HCEC 1CT (cell line): ENCODE measurements at regions not wholly inside any gene's neighbourhood (a gene's known extent, or its start where the extent isn't known, plus 50 kb on each side); places are given as distances from the start of the nearest gene placed in this dataset.

Source experiments
- DNase-seq: peaks from one replicate; pipeline ENCODE4 v3.0.0-alpha.2; 2017

DNA sequence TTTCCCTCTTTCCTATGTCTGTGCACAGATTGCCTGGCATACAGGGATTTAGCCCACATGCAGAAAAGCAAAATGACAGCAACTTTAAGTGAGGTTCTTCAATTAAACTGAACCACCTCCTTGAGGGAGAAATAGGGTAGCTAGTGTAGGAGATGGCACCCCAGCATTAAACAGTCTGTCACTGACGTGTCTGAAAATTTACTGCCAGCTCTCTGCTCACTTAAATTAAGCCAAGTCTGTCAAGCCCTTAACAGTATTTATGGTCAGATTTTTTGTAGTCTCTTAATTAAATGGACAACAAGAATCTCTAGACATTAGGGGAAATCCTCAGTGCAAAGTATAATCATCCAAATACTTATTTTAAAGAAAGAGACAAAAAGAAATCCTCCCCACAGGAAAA, 696.5 kb upstream of the PTBP2 start:
- DNase-seq = no peak

GRCh38 chr1:96028071-96028470, 693.5 kb upstream of the PTBP2 start:
- no peak for DNase-seq

- DNase-seq = no peak
Measured at GRCh38 chr1:96030312-96030711, 691.3 kb upstream of the PTBP2 start.

GRCh38 chr1:96034006-96034405, 687.6 kb upstream of the PTBP2 start:
- no peak for DNase-seq

DNA sequence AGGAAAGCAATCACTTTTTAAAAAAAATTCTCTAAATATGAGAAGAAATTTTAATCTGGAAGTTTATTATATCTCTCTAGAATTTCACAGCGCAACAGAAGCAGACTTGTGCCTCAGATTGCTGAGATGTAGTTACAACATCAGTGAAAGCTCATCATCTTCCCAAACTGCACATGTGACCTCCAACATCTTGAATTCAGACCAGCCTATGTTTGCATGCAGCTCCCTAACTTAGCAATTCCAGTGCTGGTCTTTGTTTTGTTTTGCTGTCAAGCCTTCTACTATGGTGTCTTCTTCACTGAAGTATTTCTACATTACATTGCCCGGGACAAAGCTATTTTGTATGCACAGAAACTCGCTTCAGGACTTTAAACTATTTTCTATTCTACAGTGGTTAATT, 684.8 kb upstream of the PTBP2 start:
- peak; percentile 2 for DNase-seq

GRCh38 chr1:96038636-96039035, 682.9 kb upstream of the PTBP2 start:
- DNase-seq = no peak

DNA sequence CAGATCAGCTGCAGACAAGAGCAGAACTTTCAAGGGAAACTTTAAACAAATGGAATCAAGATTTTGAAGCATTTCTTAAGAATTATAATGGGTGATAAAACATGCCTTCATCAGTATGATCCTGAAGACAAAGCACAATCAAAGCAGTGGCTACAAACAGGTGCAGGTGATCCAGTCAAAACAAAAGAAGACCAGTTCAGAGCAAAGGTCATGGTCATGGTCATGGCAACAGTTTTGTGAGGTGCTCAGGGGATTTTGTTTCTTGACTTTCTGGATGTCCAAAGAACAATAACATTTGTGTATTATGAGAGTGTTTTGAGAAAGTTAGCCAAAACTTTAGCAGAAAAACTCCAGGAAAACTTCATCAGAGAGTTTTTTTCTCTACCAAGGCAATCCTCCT, 681.7 kb upstream of the PTBP2 start:
- no peak for DNase-seq

DNA sequence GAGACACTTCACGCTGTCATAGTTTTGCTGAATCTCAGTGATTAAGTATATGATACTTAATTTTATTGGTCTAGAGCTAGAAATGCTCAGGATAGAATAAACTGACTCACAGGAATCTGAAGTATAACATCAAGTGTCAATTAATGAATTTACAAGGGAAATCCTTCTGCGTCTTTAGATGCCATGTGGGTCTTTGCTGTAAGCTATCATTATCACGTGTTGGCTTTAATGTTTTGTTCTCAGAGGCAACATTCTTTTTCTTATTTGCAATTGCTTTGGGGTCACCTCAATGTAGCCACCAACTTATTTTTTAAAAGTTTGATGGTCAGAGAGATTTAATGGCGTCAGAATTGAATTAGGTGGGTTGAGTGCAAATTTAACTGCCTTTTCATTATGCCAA, 680.1 kb upstream of the PTBP2 start:
- no peak for DNase-seq

- DNase-seq = no peak
Measured at GRCh38 chr1:96048572-96049212, 672.9 kb upstream of the PTBP2 start.

DNA sequence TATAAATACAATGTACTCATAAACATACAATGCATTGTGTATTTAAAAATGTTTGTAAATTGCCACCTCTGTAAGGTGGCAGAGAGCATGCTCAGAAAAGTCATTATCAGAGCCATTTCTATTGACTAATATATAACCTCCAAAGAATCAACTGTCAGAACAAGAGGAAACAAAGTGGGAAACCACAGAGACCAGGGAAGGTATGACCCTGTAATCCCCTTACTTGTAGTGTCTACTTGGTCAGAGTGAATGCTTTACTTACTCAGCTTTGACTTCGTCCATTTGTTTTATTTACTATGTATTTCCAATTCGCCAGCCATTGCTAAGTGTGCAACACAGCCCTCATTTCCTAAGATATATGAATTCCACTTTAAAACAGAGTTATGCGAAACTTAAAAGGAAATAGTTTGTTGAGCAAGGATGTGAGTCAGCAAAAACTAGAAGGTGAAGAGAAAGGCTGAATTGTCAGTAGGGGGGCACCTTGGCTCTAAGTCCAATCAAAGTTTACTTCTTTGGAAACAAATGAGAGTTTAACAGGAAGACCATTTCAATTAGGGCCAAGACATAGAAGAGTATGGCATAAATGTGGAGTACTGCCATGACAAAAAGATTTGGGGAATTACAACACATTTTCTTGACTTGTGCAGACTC, 671.7 kb upstream of the PTBP2 start:
- no peak for DNase-seq

DNA sequence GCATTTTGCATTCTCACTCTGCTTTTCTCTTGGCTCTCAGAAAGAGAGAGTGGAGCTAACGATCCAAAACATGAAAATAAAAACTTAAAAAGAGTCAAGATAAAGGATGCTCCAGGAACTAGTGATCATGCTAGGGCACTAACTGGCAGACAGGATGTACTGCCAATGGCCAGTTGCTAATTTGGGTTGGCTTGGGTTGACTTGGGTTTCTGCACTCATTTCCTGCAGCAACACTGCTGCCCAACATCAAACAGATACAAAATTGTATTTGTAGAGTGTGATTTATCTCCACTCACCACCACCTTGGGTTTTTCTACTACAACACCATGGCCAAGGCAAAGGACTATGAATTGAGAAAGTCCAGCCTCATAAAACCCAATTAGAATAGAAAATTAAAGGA, 662.3 kb upstream of the PTBP2 start:
- DNase-seq = no peak

DNA sequence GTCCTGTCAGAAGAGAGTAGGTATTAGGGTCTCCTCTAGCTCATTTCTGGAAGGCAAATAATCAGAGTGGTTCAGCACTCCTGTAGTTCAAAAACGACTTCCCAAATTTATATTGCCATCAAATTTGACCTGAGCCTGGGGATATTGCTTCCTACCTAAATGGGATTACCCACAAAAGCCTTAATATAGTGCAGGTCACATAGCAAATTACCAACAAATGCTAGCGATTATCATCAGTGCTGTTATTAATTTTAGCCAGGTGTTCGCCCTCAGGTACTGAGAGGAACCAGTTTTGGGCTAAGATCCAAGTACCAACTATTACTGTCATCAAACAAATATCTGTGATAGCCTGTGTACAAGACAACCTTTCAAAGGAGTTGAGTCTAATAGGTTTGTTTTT, 661.8 kb upstream of the PTBP2 start:
- DNase-seq = no peak

- no peak for DNase-seq
Measured at GRCh38 chr1:96060621-96061020, 661.0 kb upstream of the PTBP2 start.

DNA sequence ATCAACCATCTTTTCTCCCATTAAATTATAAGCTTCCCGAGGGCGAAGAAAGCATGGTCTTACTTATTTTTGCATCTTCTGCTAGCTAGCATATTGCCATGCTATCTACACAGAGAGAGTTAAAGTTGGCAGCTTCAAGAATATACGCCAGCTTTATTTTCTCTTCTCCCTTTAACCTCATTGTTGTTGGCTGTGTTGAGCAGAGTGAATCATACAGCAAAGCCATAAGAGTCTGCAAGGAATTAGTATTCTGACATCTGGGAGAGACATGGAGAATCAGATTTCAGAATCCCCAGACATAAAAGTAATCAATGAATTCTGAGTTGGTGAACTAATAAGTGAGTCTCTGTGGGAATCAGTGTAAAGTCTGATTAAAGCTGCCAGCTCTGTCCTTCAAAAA, 649.6 kb upstream of the PTBP2 start:
- DNase-seq = peak; percentile 11

DNA sequence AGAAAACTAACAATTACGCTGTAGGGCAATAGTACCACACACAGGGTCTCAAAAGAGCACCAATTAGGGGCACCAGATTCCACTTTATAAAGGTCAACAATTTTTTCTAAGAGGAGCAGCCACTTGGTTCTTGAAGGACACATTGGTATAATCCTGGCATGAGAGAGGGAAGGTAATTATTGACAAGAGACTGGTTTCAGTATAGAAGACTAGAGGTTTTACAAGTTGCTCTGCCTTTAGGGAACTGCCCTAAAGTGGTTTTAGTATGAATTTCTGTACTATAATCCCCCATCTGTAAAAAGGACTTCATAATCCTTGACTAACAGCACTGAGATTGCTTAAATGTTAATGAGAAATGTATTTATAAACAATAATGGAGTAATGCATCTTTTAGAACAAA, 648.5 kb upstream of the PTBP2 start:
- DNase-seq = no peak

GRCh38 chr1:96074422-96074821, 647.2 kb upstream of the PTBP2 start:
- no peak for DNase-seq

GRCh38 chr1:96074876-96075577, 646.6 kb upstream of the PTBP2 start:
- DNase-seq = no peak

DNA sequence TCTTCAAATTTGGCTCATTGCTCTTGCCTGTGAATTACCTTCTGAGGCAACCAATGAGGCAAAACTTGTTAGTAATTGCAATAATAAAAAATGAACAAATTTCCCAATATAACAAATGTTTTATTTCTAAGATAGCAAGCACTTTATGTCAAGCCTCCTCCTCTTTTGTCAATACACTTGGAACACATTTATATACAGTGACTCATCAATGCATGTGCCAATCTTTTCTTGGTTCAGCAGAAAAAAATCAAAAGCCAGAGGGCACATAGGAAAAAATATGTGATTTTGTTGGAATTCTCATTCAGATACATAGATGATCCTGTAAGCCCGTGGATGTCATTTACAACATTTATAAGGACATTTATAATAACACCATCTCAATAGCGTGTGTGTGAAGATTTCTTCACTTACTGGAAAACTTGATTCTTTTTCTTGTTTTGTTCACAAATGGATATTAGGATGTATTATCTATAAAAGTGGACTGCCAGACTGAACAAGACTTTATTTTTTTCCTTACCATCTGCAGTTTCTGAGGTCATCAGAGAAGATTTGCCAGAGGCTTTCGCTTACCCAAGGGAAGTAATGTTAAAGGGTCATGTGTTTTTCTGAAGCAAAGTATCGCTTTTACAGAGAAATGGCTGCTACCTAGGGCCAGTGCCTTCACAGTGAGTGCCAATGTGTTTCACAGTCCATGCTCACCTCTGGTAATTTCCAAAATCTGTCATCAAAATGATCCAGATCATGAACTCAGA, 645.7 kb upstream of the PTBP2 start:
- peak; percentile 59 for DNase-seq

- peak; percentile 27 for DNase-seq
Measured at GRCh38 chr1:96076589-96076988, 645.0 kb upstream of the PTBP2 start.

DNA sequence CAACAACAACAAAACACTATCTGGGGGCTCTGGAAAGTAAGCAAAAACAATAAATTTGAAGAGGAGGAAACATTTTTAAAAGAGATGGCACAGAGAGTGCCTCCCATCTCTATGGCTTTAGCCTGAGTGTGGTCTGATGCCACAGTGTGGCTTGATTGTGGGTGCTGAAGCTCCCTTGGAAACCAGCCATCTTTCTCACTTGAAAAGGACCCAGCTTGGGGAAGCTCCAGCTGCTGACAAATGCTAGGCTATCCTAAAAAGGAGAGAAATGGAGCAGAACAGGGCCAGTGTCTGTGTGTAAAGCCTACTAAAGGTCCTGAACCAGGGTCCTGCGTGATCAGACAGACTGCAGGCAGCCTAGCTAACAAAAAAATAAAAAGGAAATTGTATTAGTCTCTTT, 642.0 kb upstream of the PTBP2 start:
- DNase-seq = no peak

GRCh38 chr1:96080925-96081324, 640.7 kb upstream of the PTBP2 start:
- no peak for DNase-seq

GRCh38 chr1:96087719-96088118, 633.9 kb upstream of the PTBP2 start:
- no peak for DNase-seq

- DNase-seq = no peak
Measured at GRCh38 chr1:96090134-96090533, 631.5 kb upstream of the PTBP2 start.
